Lower leg skin (tissue), 4 donors: ENCODE measurements at regions not wholly inside any gene's neighbourhood (a gene's known extent, or its start where the extent isn't known, plus 50 kb on each side); places are given as distances from the start of the nearest gene placed in this dataset.
"Not testable (repeated sequence)": the region's sequence is repeated elsewhere in the genome, so short reads cannot be mapped to it uniquely, and the experiment has no call there.

Source experiments
- DNase-seq, 2 donors: peaks; one replicate each; pipeline ENCODE4 v3.0.0-alpha.2; 2019; ENCODE audit warnings: low spot score in 2 of 2
- H3K4me3 ChIP-seq: fragments of 200-600 bp; sonication (generic); 2 replicates; pipeline ENCODE4 v1.5.1; 2017; ENCODE audit warnings: mild to moderate bottlenecking, low read depth; ENCODE audit not compliant: poor library complexity, severe bottlenecking
- CTCF ChIP-seq, 3 donors: fragments of 450-650 bp; IDR thresholded peaks; one replicate each; pipeline ENCODE4 v1.5.1; 2016; ENCODE audit warnings: antibody characterized with exemption in 3 of 3, mild to moderate bottlenecking in 3 of 3, moderate library complexity in 2 of 3
- POLR2A ChIP-seq, 2 donors: fragments of 450-650 bp; IDR thresholded peaks; one replicate each; pipeline ENCODE4 v1.6.1; 2016 to 2017; ENCODE audit warnings: antibody characterized with exemption in 2 of 2, mild to moderate bottlenecking in 1 of 2, moderate library complexity in 1 of 2
- WGBS, 2 donors: methylation state at CpG; one replicate each; pipeline ENCODE4 v1.1.5; 2018; 5-methylcytosine and 5-hydroxymethylcytosine counted together
- intact Hi-C: fragments of 100-400 bp; cut with DNase I; formaldehyde crosslinking; loops from one replicate; pipeline ENCODE4 v1.15.0; 2023; ENCODE audit warnings: low total_unique reads

GRCh38 chr10:28090506-28090905, 91.6 kb upstream of the ODAD2 start:
- intact Hi-C loops = no loop called here
- no peak overlapping the region for H3K4me3 ChIP-seq
- TF ChIP-seq POLR2A (IDR thresholded peaks at IDR 0.05) (no peak), CTCF (IDR thresholded peaks at IDR 0.05) (no peak)
- 83 to 93% methylated on average over 4 of the region's 4 CpGs for WGBS, 2 donors
- DNase-seq = no peak

GRCh38 chr10:28089467-28089866, 90.6 kb upstream of the ODAD2 start:
- intact Hi-C loops = no loop called here
- no peak for TF ChIP-seq POLR2A (IDR thresholded peaks at IDR 0.05)
- TF ChIP-seq CTCF (IDR thresholded peaks at IDR 0.05) = no peak
- DNase-seq = no peak
- WGBS, 2 donors = 89 to 92% methylated on average over 10 of the region's 10 CpGs
- H3K4me3 ChIP-seq = no peak overlapping the region

GRCh38 chr10:28087661-28088351, 88.9 kb upstream of the ODAD2 start:
- no peak overlapping the region for H3K4me3 ChIP-seq
- DNase-seq = no peak
- WGBS, 2 donors = 91 to 93% methylated on average over 2 of the region's 2 CpGs
- TF ChIP-seq CTCF (IDR thresholded peaks at IDR 0.05) (no peak), POLR2A (IDR thresholded peaks at IDR 0.05) (no peak)
- intact Hi-C loops = no loop called here

GRCh38 chr10:28085760-28086159, 86.9 kb upstream of the ODAD2 start:
- DNase-seq, H3K4me3 ChIP-seq, intact Hi-C loops: not testable (repeated sequence)
- 97 to 98% methylated on average over 2 of the region's 2 CpGs for WGBS, 2 donors

GRCh38 chr10:28082885-28083284, 84.0 kb upstream of the ODAD2 start:
- 93% methylated on average over 2 of the region's 2 CpGs for WGBS, 2 donors
- no peak for DNase-seq
- H3K4me3 ChIP-seq = no peak overlapping the region
- TF ChIP-seq CTCF (IDR thresholded peaks at IDR 0.05) (no peak), POLR2A (IDR thresholded peaks at IDR 0.05) (no peak)
- intact Hi-C loops = no loop called here

- TF ChIP-seq CTCF (IDR thresholded peaks at IDR 0.05) (no peak), POLR2A (IDR thresholded peaks at IDR 0.05) (no peak)
- DNase-seq = no peak
- H3K4me3 ChIP-seq = no peak overlapping the region
- intact Hi-C loops = no loop called here
Observed at GRCh38 chr10:28082316-28082715, 83.4 kb upstream of the ODAD2 start.
